Erythroblast (primary cell): ENCODE measurements at regions not wholly inside any gene's neighbourhood (a gene's known extent, or its start where the extent isn't known, plus 50 kb on each side); places are given as distances from the start of the nearest gene placed in this dataset.
"Not testable (repeated sequence)": the region's sequence is repeated elsewhere in the genome, so short reads cannot be mapped to it uniquely, and the experiment has no call there.

ENCODE experiments used
- GATA1 ChIP-seq: IDR thresholded peaks from 2 replicates; pipeline ENCODE4 v1.6.1; 2011; ENCODE audit warnings: low read depth, mild to moderate bottlenecking, control low read depth, low read length, moderate library complexity
- POLR2A ChIP-seq: IDR thresholded peaks from 2 replicates; pipeline ENCODE4 v1.6.1; 2011; ENCODE audit warnings: mild to moderate bottlenecking, low read length

DNA sequence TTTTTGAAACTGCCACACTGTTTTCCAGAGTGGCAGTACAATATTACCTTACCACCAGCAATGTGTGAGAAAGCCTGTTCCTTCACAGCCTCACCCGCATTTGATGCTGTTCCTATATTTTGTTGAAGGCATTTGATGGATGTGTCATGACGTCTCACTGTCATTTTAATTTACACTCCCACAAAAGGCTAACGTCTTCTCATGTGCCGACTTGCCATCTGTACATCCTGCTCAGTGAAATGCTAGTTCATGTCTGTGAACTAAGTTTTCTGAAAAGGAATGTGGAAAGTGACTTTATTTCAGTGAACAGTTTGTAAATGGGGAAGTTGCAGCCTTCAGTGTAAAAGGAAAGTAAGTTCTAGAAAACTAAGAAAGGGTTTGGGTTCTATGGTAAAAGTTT, 131.6 kb downstream of the KCNJ12 start:
- not testable (repeated sequence) for TF ChIP-seq POLR2A, GATA1
